Endodermal cell (in vitro differentiated cells): ENCODE measurements at regions not wholly inside any gene's neighbourhood (a gene's known extent, or its start where the extent isn't known, plus 50 kb on each side); places are given as distances from the start of the nearest gene placed in this dataset.

Experiments used
- DNase-seq: peaks from one replicate; pipeline ENCODE4 v3.0.0-alpha.2; 2017
- H3K27ac ChIP-seq: 2 replicates; pipeline ENCODE4 v1.5.1; 2013; ENCODE audit warnings: mild to moderate bottlenecking, low read depth, low read length, moderate library complexity
- H3K27me3 ChIP-seq: 2 replicates; pipeline ENCODE4 v1.6.1; 2013; ENCODE audit warnings: mild to moderate bottlenecking, low read length, moderate library complexity; ENCODE audit not compliant: insufficient read depth, control insufficient read depth, poor library complexity, severe bottlenecking
- H3K36me3 ChIP-seq: 2 replicates; pipeline ENCODE4 v1.7.0; 2013; ENCODE audit warnings: mild to moderate bottlenecking, low read length, moderate library complexity; ENCODE audit not compliant: control insufficient read depth, insufficient read depth
- H3K4me1 ChIP-seq: one replicate; pipeline ENCODE4 v1.7.0; 2013; ENCODE audit warnings: low read length; ENCODE audit not compliant: control insufficient read depth, insufficient read depth
- H3K4me3 ChIP-seq: 2 replicates; pipeline ENCODE4 v1.5.1; 2013; ENCODE audit warnings: mild to moderate bottlenecking, low read length, moderate library complexity
- H3K9ac ChIP-seq: 2 replicates; pipeline ENCODE4 v1.6.1; 2013; ENCODE audit warnings: mild to moderate bottlenecking, low read length, moderate library complexity; ENCODE audit not compliant: poor library complexity, severe bottlenecking; ENCODE audit errors: extremely low read depth
- H3K9me3 ChIP-seq: 2 replicates; pipeline ENCODE4 v1.6.1; 2013; ENCODE audit warnings: mild to moderate bottlenecking, low read length, moderate library complexity; ENCODE audit not compliant: control insufficient read depth
- H3K27ac Mint-ChIP-seq: 2 replicates; pipeline ENCODE4 v1.8.0; 2020; ENCODE audit warnings: mixed read lengths
- H3K27me3 Mint-ChIP-seq: 2 replicates; pipeline ENCODE4 v1.8.0; 2021; ENCODE audit warnings: mild to moderate bottlenecking, mixed read lengths; ENCODE audit not compliant: insufficient read depth
- H3K36me3 Mint-ChIP-seq: 2 replicates; pipeline ENCODE4 v1.8.0; 2020; ENCODE audit warnings: low read depth, mixed read lengths
- H3K4me1 Mint-ChIP-seq: 2 replicates; pipeline ENCODE4 v1.8.0; 2020; ENCODE audit warnings: mixed read lengths
- H3K4me3 Mint-ChIP-seq: 2 replicates; pipeline ENCODE4 v1.8.0; 2020; ENCODE audit warnings: mild to moderate bottlenecking, moderate library complexity, mixed read lengths
- H3K9me3 Mint-ChIP-seq: 2 replicates; pipeline ENCODE4 v1.8.0; 2020; ENCODE audit warnings: mild to moderate bottlenecking, mixed read lengths
- WGBS, 2 experiments: methylation state at CpG; one replicate each; pipeline versions ENCODE4 v1.1.5 to v1.1.7; 2013; ENCODE audit warnings: missing lambda C conversion rate in 2 of 2, mixed read lengths in 1 of 2; ENCODE audit not compliant: insufficient coverage in 1 of 2, insufficient read length in 1 of 2; 5-methylcytosine and 5-hydroxymethylcytosine counted together
- TF ChIP-seq, protein P1 (sequence below): fragments of 200-600 bp; sonication (generic); conservative IDR thresholded peaks from 2 replicates; pipeline ENCODE4 v1.5.0; 2021; ENCODE audit warnings: antibody characterized with exemption, mild to moderate bottlenecking

DNA sequence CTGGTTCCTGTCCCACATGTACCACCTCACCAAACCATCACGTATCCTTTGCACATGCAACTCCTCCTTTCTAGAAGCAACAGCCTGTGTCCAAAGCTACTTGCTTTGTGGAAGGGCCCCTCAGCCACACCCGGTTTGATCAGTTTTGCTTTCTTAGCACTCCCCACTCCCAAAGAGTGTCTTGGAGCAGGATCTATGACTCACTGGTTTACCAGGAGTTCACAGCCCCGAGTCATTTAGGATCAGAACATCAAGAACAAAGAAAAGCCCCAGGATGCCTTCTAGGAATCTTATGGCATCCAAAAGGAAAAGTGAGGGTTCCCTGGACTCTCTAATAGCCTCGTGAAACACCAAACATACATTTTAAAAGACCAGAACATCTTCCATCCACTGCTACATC is 50.7 kb upstream of the IGF1R start:
- Histone ChIP-seq H3K9ac (no peak overlapping the region), H3K27me3 (peaks cover 21% of the 10 kb centered on the region), H3K27ac (no peak overlapping the region), H3K9me3 (peaks cover 10% of the 10 kb centered on the region), H3K4me1 (no peaks in the 10 kb centered on the region), H3K36me3 (no peaks in the 10 kb centered on the region), H3K4me3 (no peak overlapping the region)
- Mint-ChIP-seq H3K27ac (no peak overlapping the region), H3K27me3 (peaks cover 21% of the 10 kb centered on the region), H3K4me3 (no peak overlapping the region), H3K9me3 (peaks cover 10% of the 10 kb centered on the region), H3K4me1 (peaks cover 14% of the 10 kb centered on the region), H3K36me3 (no peaks in the 10 kb centered on the region)
- TF ChIP-seq, protein P1, sequence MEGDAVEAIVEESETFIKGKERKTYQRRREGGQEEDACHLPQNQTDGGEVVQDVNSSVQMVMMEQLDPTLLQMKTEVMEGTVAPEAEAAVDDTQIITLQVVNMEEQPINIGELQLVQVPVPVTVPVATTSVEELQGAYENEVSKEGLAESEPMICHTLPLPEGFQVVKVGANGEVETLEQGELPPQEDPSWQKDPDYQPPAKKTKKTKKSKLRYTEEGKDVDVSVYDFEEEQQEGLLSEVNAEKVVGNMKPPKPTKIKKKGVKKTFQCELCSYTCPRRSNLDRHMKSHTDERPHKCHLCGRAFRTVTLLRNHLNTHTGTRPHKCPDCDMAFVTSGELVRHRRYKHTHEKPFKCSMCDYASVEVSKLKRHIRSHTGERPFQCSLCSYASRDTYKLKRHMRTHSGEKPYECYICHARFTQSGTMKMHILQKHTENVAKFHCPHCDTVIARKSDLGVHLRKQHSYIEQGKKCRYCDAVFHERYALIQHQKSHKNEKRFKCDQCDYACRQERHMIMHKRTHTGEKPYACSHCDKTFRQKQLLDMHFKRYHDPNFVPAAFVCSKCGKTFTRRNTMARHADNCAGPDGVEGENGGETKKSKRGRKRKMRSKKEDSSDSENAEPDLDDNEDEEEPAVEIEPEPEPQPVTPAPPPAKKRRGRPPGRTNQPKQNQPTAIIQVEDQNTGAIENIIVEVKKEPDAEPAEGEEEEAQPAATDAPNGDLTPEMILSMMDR: no peak
- 29 to 45% methylated on average over 2 to 4 of the region's 4 CpGs for WGBS, 2 experiments
- DNase-seq: peak; percentile 67
